ENCODE measurements at regions not wholly inside any gene's neighbourhood (a gene's known extent, or its start where the extent isn't known, plus 50 kb on each side); places are given as distances from the start of the nearest gene placed in this dataset.
"Not testable (repeated sequence)": the region's sequence is repeated elsewhere in the genome, so short reads cannot be mapped to it uniquely, and the experiment has no call there.

- TF ChIP-seq CTCF (IDR thresholded peaks at IDR 0.05); REST (IDR thresholded peaks at IDR 0.05; ENCODE audit: insufficient read depth in 1 of 2, low read depth in 2 of 2, low read length in 1 of 2); TCF7L2 (IDR thresholded peaks at IDR 0.05; ENCODE audit: low read depth, low read length); SIN3A (IDR thresholded peaks at IDR 0.05; ENCODE audit: borderline replicate concordance, insufficient read depth, low read depth, low read length): not testable (repeated sequence)
Observed at GRCh38 chr6:130644769-130645168, 182.4 kb upstream of the SMLR1 start.
